GM12864 (cell line): ENCODE measurements at regions not wholly inside any gene's neighbourhood (a gene's known extent, or its start where the extent isn't known, plus 50 kb on each side); places are given as distances from the start of the nearest gene placed in this dataset.

Experiments used
- DNase-seq: peaks from one replicate; pipeline ENCODE4 v3.0.0-alpha.2; 2011; ENCODE audit warnings: low read depth
- H3K4me3 ChIP-seq: 2 replicates; pipeline ENCODE4 v1.5.1; 2011; ENCODE audit warnings: mild to moderate bottlenecking, low read depth, low read length, control low read depth
- CTCF ChIP-seq: IDR thresholded peaks from 2 replicates; pipeline ENCODE4 v1.5.1; 2011; ENCODE audit warnings: low read depth, mild to moderate bottlenecking, moderate library complexity, low read length, control low read depth, inconsistent platforms; ENCODE audit errors: missing control alignments

- no peak overlapping the region for H3K4me3 ChIP-seq
- no peak for DNase-seq
- TF ChIP-seq CTCF = no peak
Observed at GRCh38 chr2:138184428-138184827, 220.2 kb downstream of the HNMT start.

GRCh38 chr2:138185827-138186226, 221.6 kb downstream of the HNMT start:
- TF ChIP-seq CTCF = no peak
- no peak overlapping the region for H3K4me3 ChIP-seq
- no peak for DNase-seq

- no peak for TF ChIP-seq CTCF
- H3K4me3 ChIP-seq = no peak overlapping the region
- DNase-seq = no peak
Observed at GRCh38 chr2:138187221-138187620, 222.9 kb downstream of the HNMT start.

DNA sequence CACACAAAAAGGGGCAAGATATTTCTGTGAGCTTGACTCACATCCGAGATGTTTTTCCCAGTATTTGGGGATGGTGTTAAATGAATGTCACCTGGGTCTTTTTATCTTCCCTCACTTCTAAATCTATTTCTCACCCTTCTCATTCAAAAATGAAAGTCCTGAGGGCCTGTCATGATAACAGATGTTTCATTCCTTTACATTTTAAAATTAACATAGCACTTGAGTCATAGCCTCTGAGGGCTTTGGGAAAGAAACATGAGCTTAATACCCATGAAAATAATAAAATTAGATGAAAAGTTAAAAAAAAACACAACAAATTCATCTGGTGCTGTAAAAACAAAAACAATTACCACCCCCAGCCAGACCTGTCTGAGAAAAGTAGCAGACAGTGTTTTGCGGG, 226.7 kb downstream of the HNMT start:
- no peak for TF ChIP-seq CTCF
- H3K4me3 ChIP-seq = no peak overlapping the region
- no peak for DNase-seq

GRCh38 chr2:138193416-138194213, 229.3 kb downstream of the HNMT start:
- H3K4me3 ChIP-seq = no peak overlapping the region
- no peak for DNase-seq
- no peak for TF ChIP-seq CTCF

DNA sequence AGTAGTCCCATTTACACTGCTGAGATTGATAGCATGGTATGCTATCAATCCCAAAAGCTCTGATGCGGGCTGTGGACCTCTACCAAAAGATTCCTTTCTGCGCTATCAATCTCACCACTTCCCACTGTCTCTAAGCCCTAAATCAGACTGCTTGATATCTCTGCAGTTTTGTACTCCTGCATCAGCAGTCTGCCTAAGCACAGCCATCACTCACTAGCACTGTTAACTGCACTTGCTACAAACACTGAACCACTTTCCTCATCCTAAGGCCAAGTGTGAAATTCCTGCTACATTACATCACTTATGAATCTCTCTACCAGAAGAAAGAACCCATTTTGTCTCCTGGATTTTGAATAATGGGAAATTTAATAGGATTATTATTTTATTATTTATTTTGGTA, 237.0 kb downstream of the HNMT start:
- TF ChIP-seq CTCF = no peak
- no peak for DNase-seq
- no peak overlapping the region for H3K4me3 ChIP-seq

DNA sequence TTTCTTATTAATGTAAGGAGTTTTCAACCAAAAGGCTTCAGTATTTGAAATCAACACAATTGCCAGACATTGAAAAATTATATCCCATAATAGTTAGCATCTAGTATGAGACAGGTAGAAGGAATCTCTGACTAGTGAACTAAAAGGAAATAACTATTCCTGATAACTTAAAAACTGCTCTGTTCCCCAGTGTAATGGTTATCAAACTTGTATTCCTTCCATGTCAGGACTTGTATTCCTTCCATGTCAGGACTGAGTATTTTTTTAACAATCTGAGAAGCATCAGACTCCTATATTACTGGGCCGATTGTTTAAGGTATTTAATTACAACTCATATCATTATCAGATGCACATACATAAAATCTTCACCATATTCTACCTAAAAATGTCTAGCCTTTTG, 238.5 kb downstream of the HNMT start:
- no peak for TF ChIP-seq CTCF
- H3K4me3 ChIP-seq = no peak overlapping the region
- no peak for DNase-seq
